CD14-positive monocyte (primary cell): ENCODE measurements at regions not wholly inside any gene's neighbourhood (a gene's known extent, or its start where the extent isn't known, plus 50 kb on each side); places are given as distances from the start of the nearest gene placed in this dataset.
"Not testable (repeated sequence)": the region's sequence is repeated elsewhere in the genome, so short reads cannot be mapped to it uniquely, and the experiment has no call there.

Experiments used
- DNase-seq, 3 donors: peaks; one replicate each; pipeline ENCODE4 v3.0.0-alpha.2; 2011 to 2022
- H2AFZ ChIP-seq: 2 replicates; pipeline ENCODE4 v1.6.0; 2012; ENCODE audit warnings: mild to moderate bottlenecking, low read depth, low read length, inconsistent platforms; ENCODE audit not compliant: insufficient read depth, poor library complexity, severe bottlenecking
- H3K27ac ChIP-seq, 2 donors: 1 replicate in 1 of 2; 2 replicates in 1 of 2; pipeline ENCODE4 v1.5.1; 2012 to 2013; ENCODE audit warnings: low read length in 2 of 2, control low read depth in 1 of 2, inconsistent platforms in 1 of 2, low read depth in 1 of 2, mild to moderate bottlenecking in 1 of 2
- H3K27me3 ChIP-seq, 2 donors: one replicate each; pipeline versions ENCODE4 v1.6.0 to v1.6.1; 2011 to 2013; ENCODE audit warnings: low read length in 2 of 2; ENCODE audit not compliant: control insufficient read depth in 2 of 2, insufficient read depth in 2 of 2
- H3K36me3 ChIP-seq, 2 donors: replicated peaks in 1 of 2; 1 replicate in 1 of 2; 2 replicates in 1 of 2; pipeline versions ENCODE4 v1.5.1 to v1.6.1; 2012 to 2013; ENCODE audit warnings: low read length in 2 of 2, control low read depth in 1 of 2, inconsistent platforms in 1 of 2, mild to moderate bottlenecking in 1 of 2; ENCODE audit not compliant: insufficient read depth in 2 of 2, control insufficient read depth in 1 of 2
- H3K4me1 ChIP-seq, 2 donors: 1 replicate in 1 of 2; 2 replicates in 1 of 2; pipeline versions ENCODE4 v1.5.1 to v1.6.1; 2012 to 2013; ENCODE audit warnings: low read length in 2 of 2, control low read depth in 1 of 2, inconsistent platforms in 1 of 2, mild to moderate bottlenecking in 1 of 2, moderate library complexity in 1 of 2; ENCODE audit not compliant: insufficient read depth in 2 of 2, control insufficient read depth in 1 of 2
- H3K4me2 ChIP-seq: replicated peaks from 2 replicates; pipeline ENCODE3; 2012; ENCODE audit warnings: low read length, moderate library complexity, mild to moderate bottlenecking; ENCODE audit not compliant: poor library complexity, severe bottlenecking; ENCODE audit errors: extremely low read depth
- H3K4me3 ChIP-seq, 3 experiments: fragments of 200-600 bp in 1 of 3; sonication (generic) in 1 of 3; replicated peaks in 1 of 3; 1 replicate in 2 of 3; 2 replicates in 1 of 3; pipeline ENCODE4 v1.5.1; 2011 to 2013; ENCODE audit warnings: low read length in 3 of 3, mild to moderate bottlenecking in 3 of 3, control low read depth in 2 of 3, low read depth in 2 of 3, inconsistent platforms in 1 of 3, moderate library complexity in 1 of 3
- H3K79me2 ChIP-seq: 2 replicates; pipeline ENCODE4 v1.6.0; 2012; ENCODE audit warnings: mild to moderate bottlenecking, control low read depth, inconsistent platforms, low read length, moderate library complexity; ENCODE audit not compliant: insufficient read depth
- H3K9ac ChIP-seq: 2 replicates; pipeline ENCODE4 v1.6.0; 2017; ENCODE audit warnings: low read length, mild to moderate bottlenecking; ENCODE audit not compliant: insufficient read depth, poor library complexity, severe bottlenecking
- H3K9me3 ChIP-seq, 2 donors: replicated peaks in 1 of 2; 1 replicate in 1 of 2; 2 replicates in 1 of 2; pipeline versions ENCODE4 v1.5.1 to v1.6.1; 2012 to 2013; ENCODE audit warnings: low read length in 2 of 2, control low read depth in 1 of 2; ENCODE audit not compliant: control insufficient read depth in 1 of 2, insufficient read depth in 1 of 2
- H4K20me1 ChIP-seq: 2 replicates; pipeline ENCODE4 v1.6.0; 2012; ENCODE audit warnings: mild to moderate bottlenecking, low read length, control low read depth, moderate library complexity; ENCODE audit not compliant: insufficient read depth
- H3K27ac Mint-ChIP-seq, 7 donors: one replicate each; pipeline ENCODE4 v1.8.0; 2020; ENCODE audit warnings: mild to moderate bottlenecking in 7 of 7, mixed read lengths in 7 of 7, moderate library complexity in 6 of 7, inconsistent platforms in 2 of 7
- H3K27me3 Mint-ChIP-seq, 3 donors: one replicate each; pipeline ENCODE4 v1.8.0; 2021 to 2022; ENCODE audit warnings: low read depth in 3 of 3, mild to moderate bottlenecking in 3 of 3, mixed read lengths in 3 of 3, moderate library complexity in 3 of 3, inconsistent platforms in 1 of 3
- H3K36me3 Mint-ChIP-seq, 2 donors: one replicate each; pipeline ENCODE4 v1.8.0; 2020; ENCODE audit warnings: mixed read lengths in 2 of 2, inconsistent platforms in 1 of 2, mild to moderate bottlenecking in 1 of 2
- H3K4me1 Mint-ChIP-seq: one replicate; pipeline ENCODE4 v1.8.0; 2020; ENCODE audit warnings: mild to moderate bottlenecking, mixed read lengths
- H3K4me3 Mint-ChIP-seq, 2 donors: one replicate each; pipeline ENCODE4 v1.8.0; 2020; ENCODE audit warnings: mild to moderate bottlenecking in 2 of 2, mixed read lengths in 2 of 2, moderate library complexity in 1 of 2
- H3K9me3 Mint-ChIP-seq, 7 donors: one replicate each; pipeline ENCODE4 v1.8.0; 2020 to 2022; ENCODE audit warnings: mixed read lengths in 7 of 7, mild to moderate bottlenecking in 6 of 7, moderate library complexity in 6 of 7, inconsistent platforms in 2 of 7
- WGBS: methylation state at CpG from one replicate; pipeline ENCODE4 v1.1.5; 2013; ENCODE audit warnings: missing lambda C conversion rate; ENCODE audit not compliant: insufficient coverage; 5-methylcytosine and 5-hydroxymethylcytosine counted together
- intact Hi-C, 2 donors: fragments of 100-400 bp; cut with micrococcal nuclease; formaldehyde crosslinking; loops; one replicate each; pipeline versions ENCODE4 v1.15.0 to v1.15.1; 2023
- TF ChIP-seq, protein P1 (sequence below): fragments of 200-600 bp; IDR thresholded peaks from one replicate; pipeline ENCODE4 v1.8.0; 2022; ENCODE audit warnings: antibody characterized with exemption, mild to moderate bottlenecking

- H3K9me3 ChIP-seq, result peaks cover 0 to 3% of the 10 kb centered on the region in 2 donors
- intact Hi-C loops, result no loop called here
- H3K4me3 ChIP-seq, result no peak overlapping the region
- no peaks in the 10 kb centered on the region for H3K79me2 ChIP-seq
- H4K20me1 ChIP-seq, result no peaks in the 10 kb centered on the region
- Mint-ChIP-seq H3K9me3 (peaks cover 2 to 20% (median 6%) of the 10 kb centered on the region in 7 donors), H3K27me3 (no peaks in the 10 kb centered on the region), H3K36me3 (no peaks in the 10 kb centered on the region), H3K27ac (no peak overlapping the region), H3K4me3 (no peak overlapping the region), H3K4me1 (no peaks in the 10 kb centered on the region)
- no peak overlapping the region for H2AFZ ChIP-seq
- DNase-seq, result no peak
- no peaks in the 10 kb centered on the region for H3K4me1 ChIP-seq
- H3K4me2 ChIP-seq, result no peak overlapping the region
- H3K36me3 ChIP-seq, result no peaks in the 10 kb centered on the region
- no peak overlapping the region for H3K27ac ChIP-seq
- TF ChIP-seq, protein P1, sequence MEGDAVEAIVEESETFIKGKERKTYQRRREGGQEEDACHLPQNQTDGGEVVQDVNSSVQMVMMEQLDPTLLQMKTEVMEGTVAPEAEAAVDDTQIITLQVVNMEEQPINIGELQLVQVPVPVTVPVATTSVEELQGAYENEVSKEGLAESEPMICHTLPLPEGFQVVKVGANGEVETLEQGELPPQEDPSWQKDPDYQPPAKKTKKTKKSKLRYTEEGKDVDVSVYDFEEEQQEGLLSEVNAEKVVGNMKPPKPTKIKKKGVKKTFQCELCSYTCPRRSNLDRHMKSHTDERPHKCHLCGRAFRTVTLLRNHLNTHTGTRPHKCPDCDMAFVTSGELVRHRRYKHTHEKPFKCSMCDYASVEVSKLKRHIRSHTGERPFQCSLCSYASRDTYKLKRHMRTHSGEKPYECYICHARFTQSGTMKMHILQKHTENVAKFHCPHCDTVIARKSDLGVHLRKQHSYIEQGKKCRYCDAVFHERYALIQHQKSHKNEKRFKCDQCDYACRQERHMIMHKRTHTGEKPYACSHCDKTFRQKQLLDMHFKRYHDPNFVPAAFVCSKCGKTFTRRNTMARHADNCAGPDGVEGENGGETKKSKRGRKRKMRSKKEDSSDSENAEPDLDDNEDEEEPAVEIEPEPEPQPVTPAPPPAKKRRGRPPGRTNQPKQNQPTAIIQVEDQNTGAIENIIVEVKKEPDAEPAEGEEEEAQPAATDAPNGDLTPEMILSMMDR, result no peak
- H3K9ac ChIP-seq, result no peak overlapping the region
- H3K27me3 ChIP-seq, result no peaks in the 10 kb centered on the region
Measured at GRCh38 chr3:81186412-81186811, 575.0 kb downstream of the GBE1 start.

DNA sequence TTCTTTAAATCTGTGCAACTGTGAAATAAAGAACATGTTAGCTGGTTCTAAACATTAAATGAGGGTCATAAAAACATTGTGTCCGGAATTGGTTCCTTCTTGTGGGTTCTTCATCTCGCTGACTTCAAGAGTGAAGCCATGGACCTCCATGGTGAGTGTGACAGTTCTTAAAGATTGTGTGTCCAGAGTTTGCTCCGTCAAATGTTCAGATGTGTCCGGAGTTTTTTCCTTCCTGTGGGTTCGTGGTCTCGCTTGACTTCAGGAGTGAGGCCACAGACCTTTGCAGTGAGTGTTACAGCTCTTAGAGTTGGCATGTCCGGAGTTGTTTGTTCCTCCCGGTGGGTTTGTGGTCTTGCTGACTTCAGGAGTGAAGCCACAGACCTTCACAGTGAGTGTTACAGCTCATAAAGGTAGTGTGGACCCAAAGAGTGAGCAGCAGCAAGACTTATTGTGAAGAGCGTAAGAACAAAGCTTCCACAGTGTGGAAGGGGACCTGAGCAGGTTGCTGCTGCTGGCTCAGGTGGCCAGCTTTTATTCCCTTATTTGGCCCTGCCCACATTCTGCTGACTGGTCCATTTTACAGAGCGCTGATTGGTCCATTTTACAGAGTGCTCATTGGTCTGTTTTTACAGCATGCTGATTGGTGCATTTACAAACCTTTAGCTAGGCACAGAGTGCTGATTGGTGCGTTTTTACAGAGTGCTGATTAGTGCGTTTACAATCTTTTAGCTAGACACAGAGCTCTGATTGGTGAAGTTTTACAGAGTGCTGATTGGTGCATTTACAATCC, 579.2 kb downstream of the GBE1 start:
- H3K36me3 Mint-ChIP-seq, H3K36me3 ChIP-seq, H3K9ac ChIP-seq, H3K27me3 Mint-ChIP-seq, H3K27ac Mint-ChIP-seq, H3K4me3 ChIP-seq, H3K4me1 Mint-ChIP-seq, DNase-seq, H3K4me3 Mint-ChIP-seq, H3K4me1 ChIP-seq, intact Hi-C loops, H4K20me1 ChIP-seq, H3K27me3 ChIP-seq, H3K79me2 ChIP-seq, H3K27ac ChIP-seq, H3K4me2 ChIP-seq, H2AFZ ChIP-seq: not testable (repeated sequence)
- 40% methylated on average over 11 of the region's 12 CpGs for WGBS
- H3K9me3 Mint-ChIP-seq, result peaks cover 4 to 17% (median 8%) of the 10 kb centered on the region in 7 donors
- H3K9me3 ChIP-seq, result peaks cover 0 to 12% of the 10 kb centered on the region in 2 donors
